ENCODE measurements at regions not wholly inside any gene's neighbourhood (a gene's known extent, or its start where the extent isn't known, plus 50 kb on each side); places are given as distances from the start of the nearest gene placed in this dataset.
"Not testable (repeated sequence)": the region's sequence is repeated elsewhere in the genome, so short reads cannot be mapped to it uniquely, and the experiment has no call there.

DNA sequence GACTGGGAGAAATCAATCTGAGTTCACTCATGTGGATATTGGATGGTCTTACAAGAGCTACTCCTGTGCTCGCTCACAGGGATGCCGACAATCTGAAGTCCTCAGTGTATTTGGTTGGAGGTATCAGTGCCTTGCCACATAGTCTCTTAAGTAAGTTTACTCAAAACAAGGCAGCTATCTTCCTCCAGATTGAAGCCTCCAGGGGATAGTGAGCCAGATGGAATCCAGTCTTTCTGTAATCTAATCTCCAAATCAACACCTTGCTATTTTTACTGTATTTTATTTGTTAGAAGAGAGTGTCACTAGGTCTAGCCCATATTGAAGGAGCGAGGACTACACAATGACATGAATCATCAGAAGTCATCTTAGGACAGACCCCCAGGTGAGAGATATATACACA, 456.6 kb upstream of the POT1 start:
- no peak for DNase-seq (ENCODE audit: low spot score)

DNA sequence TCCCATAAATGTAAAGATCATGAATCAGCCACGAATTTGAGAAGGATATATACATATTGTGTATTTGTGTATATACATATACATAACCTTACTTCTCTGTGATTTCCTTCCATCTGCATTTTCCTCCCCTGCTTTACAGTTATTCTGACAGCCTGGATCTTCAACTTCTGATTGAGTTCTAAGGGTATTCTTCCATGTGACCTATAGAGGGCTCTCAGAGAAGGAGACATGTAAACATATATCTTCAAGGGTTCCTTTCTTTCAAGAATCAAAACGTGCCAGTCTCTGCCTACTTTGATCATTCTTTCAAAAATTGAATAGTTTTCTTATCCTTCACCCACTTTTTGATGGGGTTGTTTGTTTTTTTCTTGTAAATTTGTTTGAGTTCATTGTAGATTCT, 453.7 kb upstream of the POT1 start:
- DNase-seq (ENCODE audit: low spot score): no peak

DNA sequence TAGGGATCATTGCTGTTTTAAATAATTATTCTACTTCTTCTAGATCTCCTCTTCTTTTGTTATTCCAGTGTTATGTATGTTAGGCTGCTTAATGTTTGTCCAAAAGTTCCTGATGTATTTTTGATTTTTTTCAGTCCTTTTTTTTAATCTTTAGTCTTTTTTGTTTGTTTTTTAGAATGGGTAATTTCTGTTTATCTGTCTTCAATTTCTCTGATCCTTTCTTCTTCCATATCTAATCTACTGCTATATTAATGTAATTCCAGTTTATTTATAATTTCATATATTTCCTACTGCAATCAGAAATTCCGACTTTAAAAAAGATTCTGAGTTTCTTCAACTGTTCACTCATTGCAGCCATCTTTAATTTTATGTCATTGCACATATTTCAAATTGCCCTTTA, 452.8 kb upstream of the POT1 start:
- no peak for DNase-seq (ENCODE audit: low spot score)

DNA sequence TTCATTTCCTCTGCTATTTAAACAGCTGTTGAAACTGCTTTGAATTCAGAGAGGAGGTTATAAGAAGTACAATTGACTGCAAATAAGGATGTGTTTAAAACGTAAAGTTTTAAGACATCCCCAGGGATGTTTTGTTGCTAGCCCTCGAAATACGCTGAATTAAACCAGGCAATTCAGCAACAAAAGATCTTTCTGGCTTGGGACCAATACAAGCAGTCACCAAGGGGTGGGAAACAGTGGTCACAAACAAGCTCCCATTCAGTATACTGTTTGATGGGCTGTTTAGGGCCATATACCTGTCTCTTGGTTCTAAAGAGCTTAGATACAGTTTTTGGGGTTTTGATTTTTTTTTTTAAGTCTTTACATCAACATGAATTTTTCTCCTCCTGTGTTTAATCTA, 446.3 kb upstream of the POT1 start:
- DNase-seq (ENCODE audit: low spot score): no peak

DNA sequence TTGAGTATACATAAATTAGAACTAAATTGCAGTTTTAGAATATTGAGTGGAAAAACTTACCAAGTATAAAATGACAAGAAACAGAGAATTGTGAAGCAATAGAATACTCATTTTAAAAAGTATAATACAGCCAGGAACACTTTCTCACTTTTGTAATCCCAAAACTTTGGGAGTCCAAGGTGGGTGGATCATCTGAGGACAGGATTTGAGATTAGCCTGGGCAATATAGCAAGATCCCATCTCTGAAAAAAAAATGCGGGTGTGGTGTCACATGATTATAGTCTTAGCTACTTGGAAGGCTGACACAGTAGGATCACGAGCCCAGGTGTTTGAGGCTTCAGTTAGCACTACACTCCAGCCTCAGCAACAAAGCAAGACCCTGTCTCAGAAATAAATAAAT, 440.9 kb upstream of the POT1 start:
- DNase-seq (ENCODE audit: low spot score): no peak

DNA sequence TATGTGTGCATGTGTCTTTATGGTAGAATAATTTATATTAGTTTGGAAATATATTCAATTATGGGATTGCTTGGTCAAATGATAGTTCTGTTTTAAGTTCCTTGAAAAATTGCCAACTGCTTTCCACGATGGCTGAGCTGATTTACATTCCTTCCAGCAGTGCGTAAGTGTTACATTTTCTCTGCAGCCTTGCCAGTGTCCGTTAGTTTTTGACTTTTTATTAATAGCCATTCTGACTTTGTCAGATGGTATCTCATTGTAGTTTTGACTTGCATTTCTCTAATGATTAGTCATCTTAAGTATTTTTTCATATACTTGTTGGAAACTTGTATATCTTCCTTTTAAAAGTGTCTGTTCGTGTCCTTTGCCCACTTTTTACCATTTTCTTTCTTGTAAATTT, 434.2 kb upstream of the POT1 start:
- no peak for DNase-seq (ENCODE audit: low spot score)

DNA sequence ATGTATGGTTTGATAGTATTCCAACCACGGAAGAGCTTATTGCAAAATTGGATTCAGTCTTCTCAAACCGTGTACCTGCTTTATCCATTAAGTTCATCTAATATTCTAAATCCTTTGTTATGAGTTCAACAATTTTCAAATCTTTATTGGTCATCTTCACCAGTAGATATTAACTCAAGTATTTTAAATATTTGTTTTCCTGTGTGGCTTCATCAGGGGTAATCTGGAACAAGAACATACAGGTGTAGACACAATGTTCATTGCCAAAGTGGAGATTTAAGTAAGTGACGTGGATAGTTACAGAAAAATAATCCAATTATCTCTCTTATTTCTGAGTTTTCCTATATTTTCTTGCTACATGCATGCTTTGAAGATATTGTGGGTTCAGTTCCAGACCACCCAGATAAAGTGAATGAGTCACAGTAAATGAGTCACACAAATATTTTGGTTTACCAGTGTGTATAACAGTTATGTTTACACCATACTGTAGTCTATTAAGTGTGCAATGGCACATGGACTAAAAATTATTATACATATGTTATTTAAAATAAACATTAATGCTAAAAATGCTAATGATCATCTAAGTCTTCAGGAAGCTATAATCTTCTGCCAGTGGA, 429.0 kb upstream of the POT1 start:
- DNase-seq (ENCODE audit: low spot score): no peak

DNA sequence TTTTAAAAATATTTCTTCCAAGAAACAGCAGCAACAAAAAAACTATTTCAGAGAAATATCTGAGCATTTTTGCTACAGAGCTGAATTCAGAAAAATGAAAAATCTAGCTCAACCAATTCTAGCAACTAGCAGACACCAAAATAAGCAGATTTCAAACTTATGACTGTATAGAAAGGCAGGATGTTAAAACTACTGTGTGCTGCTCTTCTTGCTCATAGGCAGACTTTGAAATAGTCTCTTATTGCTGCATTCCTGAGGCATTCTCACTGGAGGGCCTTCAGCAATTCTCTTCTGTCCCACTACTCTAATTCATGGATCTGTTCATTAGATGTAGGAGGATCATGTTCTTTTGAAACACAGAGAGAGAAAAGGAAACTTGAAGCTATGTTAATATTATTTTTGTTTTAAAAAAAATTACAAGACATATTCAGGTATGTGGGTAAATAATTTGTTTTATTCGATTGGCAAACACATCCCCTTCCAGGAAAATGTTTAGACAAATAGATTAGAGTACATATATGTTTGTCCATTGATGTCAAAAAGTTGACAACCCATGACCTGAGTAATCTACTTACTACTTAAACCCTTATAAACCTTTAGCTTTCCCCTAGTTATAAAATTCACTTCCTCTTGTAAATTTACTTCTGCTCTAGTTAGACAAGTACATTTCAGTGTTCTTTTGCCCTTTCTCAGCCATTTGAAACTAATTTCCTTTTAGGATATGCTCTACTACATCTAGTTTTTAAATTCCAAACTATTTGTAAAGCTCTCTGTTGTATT, 428.2 kb upstream of the POT1 start:
- no peak for DNase-seq (ENCODE audit: low spot score)

DNA sequence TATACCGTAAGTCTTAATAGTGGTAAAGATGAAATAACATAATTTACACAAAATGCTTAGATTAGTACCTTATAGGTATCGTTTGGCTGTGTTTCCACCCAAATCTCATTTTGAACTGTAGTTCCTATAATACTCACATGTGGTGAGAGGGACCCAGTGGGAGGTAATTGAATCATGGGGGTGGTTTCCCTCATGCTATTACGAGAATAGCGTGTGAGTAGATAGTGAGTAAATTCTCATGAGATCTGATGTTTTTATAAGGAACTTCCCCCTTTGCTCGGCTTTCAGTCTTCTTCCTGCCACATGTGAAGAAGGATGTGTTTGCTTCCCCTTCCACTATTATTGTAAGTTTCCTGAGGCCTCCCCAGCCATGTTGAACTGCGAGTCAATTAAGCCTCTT, 426.3 kb upstream of the POT1 start:
- peak; percentile 30 for DNase-seq (ENCODE audit: low spot score)

DNA sequence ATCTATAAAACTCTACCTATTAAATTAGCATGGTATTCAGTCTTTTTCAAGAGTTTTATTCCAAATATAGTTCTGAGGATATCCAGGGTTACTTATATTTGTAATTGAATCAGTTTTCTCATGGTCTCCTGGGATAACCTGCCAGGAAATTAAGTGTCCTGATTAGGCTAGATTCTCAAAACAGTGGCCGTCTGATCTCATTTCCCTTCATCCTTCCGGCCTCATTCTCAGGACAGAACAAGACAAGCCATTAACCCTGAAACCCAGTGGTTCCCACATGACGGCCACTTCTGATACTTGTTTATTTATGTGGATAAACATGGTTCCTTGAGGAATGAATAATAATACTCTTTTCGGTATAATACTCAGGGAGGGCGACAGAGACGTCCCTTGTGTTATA, 417.6 kb upstream of the POT1 start:
- no peak for DNase-seq (ENCODE audit: low spot score)

DNA sequence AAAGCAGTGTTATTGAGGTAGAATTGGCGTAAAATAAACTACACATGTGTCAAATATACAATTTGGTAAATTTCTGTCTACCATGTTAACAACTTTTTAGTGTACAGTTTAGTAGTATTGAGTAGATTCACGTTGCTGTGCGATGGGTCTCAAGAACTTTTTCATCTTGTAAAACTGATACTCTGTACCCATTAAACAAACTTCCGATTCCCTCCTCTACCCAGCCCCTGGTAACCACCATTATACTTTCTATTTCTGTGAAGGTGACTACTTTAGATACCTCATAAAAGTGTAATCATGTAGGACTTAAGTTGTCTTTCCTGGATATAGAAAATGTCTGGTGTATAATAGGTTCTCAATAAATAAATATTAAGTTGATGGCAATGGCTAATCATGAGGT, 408.5 kb upstream of the POT1 start:
- no peak for DNase-seq (ENCODE audit: low spot score)

DNA sequence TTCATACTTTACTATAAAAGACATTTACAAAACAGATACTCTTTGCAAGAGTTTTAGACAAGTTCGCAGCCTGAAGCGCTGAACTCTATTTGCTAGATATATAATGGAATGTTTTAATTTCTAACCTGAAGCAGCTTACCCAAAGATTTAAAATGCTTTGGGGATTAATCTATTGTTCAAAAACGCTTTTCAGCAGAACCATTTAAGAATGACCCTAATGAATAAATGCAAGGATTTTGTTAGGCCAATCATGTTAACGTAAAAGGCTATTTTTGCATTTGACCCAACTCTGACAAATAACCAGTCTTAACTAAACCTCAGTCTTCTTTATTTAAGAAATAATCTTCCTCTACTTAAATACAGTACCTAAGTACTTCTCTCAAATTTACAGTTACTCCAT, 406.7 kb upstream of the POT1 start:
- no peak for DNase-seq (ENCODE audit: low spot score)

DNA sequence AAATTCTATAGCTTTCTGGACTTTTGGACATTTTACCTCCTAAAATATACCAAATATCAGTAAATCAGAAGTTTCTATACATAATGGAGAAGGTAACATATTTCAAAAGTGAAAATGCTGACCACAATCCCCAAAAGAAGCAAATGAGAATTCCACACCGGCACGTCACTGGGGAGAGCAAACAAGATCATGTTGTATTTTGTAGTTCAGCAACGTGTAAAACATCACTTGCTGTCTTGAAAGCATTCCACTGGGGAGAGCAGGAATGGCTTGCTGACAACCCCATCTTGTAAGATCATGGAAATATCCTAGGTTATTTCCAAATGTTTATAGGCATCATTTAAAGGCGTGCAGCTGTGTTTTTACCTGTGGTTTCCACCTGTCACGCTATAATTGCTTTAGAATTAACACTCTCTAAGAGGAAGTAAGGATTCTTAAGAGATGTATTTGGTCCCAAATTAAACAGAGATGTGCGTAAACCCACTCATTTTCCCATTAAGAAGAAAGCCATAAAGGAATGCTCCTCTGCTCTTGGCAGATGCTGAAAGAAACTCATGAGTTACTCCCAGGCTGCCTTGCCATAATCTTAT, 397.1 kb upstream of the POT1 start:
- DNase-seq (ENCODE audit: low spot score): no peak

DNA sequence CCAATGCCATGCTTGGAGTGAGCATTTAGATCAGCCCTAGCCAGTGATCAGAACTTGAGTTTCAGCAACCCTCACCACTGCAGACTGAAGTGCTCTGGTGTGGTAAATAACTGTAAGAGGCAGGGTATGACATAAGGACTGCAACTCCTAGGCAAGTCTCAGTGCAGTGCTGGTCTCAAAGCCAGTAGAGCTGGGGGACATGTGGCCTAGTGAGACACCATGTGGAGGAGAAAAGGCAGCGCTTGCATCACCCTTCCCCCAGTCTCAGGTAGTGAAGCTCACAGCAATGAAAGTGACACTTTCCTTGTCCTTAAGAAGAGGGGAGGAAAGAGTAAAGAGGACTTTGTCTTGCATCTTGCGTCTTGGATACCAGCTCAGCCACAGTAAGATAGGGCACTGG, 386.8 kb upstream of the POT1 start:
- peak; percentile 57 for DNase-seq (ENCODE audit: low spot score)

DNA sequence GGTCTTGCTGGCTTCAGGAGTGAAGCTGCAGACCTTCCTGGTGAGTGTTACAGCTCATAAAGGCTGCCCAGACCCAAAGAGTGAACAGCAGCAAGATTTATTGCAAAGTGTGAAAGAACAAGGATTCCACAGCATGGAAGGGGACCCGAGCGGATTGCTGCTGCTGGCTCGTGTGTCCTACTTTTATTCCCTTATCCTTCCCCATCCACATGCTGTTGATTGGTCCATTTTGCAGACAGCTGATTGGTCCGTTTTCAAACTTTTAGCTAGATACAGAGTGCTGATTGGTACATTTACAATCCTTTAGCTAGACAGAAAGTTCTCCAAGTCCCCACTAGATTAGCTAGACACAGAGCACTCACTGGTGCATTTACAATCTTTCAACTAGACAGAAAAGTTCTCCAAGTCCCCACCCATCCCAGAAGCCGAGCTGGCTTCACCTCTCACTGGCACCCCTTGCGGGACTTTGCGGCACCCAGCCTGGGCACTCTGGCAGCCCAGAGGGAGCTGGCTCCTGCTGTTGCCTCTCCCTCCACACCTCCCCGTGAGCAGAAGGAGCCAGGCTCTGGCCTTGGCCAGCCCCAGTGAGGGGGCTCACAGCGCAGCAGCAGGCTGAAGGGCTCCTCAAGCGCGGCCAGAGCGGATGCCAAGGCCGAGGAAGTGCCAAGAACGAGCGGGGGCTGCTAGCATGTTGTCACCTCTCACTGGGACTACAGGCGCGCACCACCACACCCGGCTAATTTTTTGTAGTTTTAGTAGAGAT, 369.6 kb upstream of the POT1 start:
- DNase-seq (ENCODE audit: low spot score): no peak

DNA sequence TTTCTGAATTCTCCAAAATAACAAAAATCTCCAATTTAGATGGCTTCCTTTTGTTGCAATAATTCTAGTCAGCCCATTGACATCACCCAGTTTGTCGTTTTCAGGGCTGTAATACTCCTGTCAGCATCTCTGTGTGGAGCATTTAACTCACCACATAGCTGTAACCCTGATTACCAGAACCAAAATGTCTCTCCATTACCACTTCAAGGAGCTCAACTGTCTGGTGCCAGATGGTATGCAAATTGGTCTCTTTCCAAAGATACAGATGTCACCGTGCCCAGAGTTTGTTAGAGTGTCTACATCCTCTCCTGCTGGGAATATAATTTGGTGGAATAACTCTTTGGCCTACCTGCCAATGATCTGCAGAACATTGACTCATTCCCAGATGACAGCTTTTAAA, 350.3 kb upstream of the POT1 start:
- DNase-seq (ENCODE audit: low spot score): no peak

DNA sequence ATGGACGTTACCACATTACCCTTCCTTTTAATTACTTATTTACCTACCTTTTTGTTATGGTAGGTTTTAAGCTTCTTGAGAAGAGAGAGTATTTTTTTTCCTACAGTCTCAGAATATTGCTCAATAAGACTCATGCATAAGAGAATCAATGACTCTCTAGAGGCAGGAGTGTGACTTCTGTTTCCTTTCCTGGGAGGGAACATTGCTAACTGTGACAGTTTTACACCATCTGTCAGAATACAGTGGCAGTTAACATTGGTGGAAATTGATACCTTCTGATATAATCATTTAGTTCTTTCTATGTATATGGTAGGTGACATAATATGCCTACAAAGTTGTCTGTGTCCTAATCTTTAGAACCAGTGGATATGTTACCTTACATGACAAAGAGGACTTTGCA, 348.7 kb upstream of the POT1 start:
- DNase-seq (ENCODE audit: low spot score): no peak

DNA sequence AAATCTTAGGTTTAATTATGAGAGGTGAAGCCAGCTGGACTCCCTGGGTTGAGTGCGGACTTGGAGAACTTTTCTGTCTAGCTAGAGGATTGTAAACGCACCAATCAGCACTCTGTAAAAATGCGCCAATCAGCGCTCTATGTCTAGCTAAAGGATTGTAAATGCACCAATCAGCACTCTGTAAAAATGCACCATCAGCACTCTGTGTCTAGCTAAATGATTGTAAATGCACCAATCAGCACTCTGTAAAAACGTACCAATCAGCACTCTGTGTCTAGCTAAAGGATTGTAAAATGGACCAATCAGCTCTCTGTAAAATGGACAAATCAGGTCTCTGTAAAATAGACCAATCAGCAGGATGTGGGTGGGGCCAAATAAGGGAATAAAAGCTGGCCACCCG, 345.1 kb upstream of the POT1 start:
- not testable (repeated sequence) for DNase-seq (ENCODE audit: low spot score)

DNA sequence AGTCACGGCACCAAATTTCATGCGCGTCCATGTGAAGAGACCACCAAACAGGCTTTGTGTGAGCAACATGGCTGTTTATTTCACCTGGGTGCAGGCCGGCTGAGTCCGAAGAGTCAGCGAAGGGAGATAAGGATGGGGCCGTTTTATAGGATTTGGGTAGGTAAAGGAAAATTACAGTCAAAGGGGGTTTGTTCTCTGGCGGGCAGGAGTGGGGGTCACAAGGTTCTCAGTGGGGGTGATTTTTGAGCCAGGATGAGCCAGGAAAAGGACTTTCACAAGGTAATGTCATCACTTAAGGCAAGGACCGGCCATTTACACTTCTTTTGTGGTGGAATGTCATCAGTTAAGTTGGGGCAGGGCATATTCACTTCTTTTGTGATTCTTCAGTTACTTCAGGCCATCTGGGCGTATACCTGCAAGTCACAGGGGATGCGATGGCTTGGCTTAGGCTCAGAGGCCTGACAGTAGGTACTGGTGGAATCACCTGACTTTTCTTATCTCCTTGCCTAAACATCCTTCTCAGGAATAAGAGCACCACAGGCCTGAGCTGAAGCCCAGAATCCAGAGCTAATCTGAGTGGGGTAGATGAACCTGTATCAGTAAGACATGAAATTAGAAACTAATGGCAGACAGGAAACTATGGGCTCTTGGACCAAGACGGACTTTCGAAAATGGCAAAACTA, 334.7 kb upstream of the POT1 start:
- not testable (repeated sequence) for DNase-seq (ENCODE audit: low spot score)

DNA sequence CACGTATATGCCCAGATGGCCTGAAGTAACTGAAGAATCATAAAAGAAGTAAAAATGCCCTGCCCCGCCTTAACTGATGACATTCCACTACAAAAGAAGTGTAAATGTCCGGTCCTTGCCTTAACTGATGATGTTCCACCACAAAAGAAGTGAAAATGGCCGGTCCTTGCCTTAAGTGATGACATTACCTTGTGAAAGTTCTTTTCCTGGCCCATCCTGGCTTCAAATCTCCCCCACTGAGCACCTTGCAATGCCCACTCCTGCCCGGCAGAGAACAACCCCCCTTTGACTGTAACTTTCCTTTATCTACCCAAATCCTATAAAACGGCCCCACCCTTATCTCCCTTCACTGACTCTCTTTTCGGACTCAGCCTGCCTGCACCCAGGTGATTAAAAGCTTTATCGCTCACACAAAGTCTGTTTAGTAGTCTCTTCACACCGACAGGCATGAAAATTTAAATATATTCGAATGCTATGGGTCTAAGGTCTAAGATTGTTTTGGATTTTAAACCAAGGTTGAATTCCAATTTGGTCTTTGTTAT, 329.3 kb upstream of the POT1 start:
- DNase-seq (ENCODE audit: low spot score): not testable (repeated sequence)

DNA sequence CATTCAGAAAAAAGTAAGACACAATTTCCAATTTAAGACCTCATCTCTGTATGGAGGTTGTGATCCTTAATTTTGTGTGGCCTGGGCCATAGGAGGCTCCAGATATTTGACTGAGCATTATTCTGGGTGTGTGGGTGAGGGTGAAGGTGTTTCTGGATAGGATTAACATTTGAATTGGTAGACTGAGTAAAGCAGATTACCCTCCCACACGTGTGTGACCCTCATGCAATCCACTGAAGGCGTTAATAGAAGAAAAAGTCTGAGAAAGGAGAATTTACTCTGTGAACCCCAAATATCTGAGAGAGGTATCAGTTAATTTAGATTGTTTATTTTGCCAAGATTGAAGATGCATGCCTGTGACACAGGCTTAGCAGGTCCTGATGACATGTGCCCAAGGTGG, 328.0 kb upstream of the POT1 start:
- no peak for DNase-seq (ENCODE audit: low spot score)

DNA sequence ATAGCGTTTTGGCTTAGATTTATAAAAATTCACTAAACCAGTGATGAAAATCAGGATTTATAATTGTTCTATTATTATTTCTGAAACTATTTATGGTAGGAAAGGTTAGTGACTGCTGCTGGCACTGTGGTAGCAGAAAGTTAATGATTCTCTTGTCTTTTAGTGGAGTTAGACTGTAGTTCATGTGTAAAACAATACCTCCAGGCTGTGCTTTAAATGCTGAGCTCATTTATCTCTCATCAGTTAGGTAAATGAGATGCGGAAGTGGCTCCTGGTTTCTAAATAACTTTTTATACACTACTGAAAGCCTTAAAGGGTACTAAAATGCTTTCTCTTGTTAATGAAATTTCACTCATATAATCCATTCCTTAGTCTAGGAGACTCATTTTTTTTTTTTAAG, 326.8 kb upstream of the POT1 start:
- DNase-seq (ENCODE audit: low spot score): peak; percentile 84

Measured in kidney tubule cell (primary cell).